Fibroblast of mammary gland (primary cell): ENCODE measurements at regions not wholly inside any gene's neighbourhood (a gene's known extent, or its start where the extent isn't known, plus 50 kb on each side); places are given as distances from the start of the nearest gene placed in this dataset.
A peak's percentile ranks its signal among the peaks of the same experiment; 100 is the strongest.

Experiments used
- DNase-seq: peaks from one replicate; pipeline ENCODE4 v3.0.0-alpha.2; 2010; ENCODE audit warnings: low read depth
- H3K4me3 ChIP-seq: 2 replicates; pipeline ENCODE4 v1.5.1; 2011; ENCODE audit warnings: low read depth, mild to moderate bottlenecking, low read length, moderate library complexity; ENCODE audit not compliant: control insufficient read depth
- TF ChIP-seq, protein P1 (sequence below): conservative IDR thresholded peaks from 2 replicates; pipeline ENCODE4 v1.5.1; 2011; ENCODE audit warnings: low read depth, low read length, inconsistent platforms; ENCODE audit not compliant: control insufficient read depth, insufficient read depth

DNA sequence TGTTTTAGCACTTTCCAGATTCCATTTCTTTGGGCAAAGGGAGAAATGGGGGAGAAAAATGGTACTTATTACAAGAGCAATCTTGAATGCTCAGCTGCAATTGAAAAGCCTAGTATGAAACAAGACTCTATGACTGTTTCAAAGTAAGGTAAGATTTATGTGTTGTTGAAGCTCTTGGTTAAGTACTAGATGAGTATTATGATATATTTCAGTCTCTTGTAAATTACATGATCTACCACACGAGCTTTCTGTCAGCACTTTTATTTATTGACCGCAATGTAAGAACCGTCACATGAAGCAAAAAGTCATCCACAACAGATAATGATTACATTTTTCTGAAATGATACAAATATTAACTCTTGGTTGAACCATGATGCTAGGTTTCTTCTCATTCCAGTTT lies 906.7 kb upstream of the CHORDC1 start:
- TF ChIP-seq, protein P1, sequence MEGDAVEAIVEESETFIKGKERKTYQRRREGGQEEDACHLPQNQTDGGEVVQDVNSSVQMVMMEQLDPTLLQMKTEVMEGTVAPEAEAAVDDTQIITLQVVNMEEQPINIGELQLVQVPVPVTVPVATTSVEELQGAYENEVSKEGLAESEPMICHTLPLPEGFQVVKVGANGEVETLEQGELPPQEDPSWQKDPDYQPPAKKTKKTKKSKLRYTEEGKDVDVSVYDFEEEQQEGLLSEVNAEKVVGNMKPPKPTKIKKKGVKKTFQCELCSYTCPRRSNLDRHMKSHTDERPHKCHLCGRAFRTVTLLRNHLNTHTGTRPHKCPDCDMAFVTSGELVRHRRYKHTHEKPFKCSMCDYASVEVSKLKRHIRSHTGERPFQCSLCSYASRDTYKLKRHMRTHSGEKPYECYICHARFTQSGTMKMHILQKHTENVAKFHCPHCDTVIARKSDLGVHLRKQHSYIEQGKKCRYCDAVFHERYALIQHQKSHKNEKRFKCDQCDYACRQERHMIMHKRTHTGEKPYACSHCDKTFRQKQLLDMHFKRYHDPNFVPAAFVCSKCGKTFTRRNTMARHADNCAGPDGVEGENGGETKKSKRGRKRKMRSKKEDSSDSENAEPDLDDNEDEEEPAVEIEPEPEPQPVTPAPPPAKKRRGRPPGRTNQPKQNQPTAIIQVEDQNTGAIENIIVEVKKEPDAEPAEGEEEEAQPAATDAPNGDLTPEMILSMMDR = no peak
- DNase-seq = no peak
- H3K4me3 ChIP-seq = no peak overlapping the region

DNA sequence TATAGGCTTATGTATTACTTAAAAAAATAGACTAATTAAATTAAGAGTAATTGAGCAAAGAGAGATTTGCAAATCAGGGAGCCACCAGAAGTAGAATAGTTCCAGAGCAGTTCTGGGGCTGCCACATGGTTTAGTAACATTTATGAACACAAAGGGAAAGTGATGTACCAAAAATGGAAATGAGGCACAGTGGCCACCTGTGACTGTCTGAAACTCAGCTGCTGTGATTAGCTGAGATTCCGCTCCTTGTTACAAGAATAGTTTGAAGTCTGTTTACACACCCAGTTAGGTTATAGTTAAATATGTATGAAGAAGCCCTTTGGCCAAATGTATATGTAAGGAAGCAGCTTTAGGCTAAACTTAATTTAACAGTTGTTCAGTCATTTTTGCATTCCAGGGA lies 901.5 kb upstream of the CHORDC1 start:
- no peak overlapping the region for H3K4me3 ChIP-seq
- TF ChIP-seq, protein P1 = no peak
- no peak for DNase-seq

DNA sequence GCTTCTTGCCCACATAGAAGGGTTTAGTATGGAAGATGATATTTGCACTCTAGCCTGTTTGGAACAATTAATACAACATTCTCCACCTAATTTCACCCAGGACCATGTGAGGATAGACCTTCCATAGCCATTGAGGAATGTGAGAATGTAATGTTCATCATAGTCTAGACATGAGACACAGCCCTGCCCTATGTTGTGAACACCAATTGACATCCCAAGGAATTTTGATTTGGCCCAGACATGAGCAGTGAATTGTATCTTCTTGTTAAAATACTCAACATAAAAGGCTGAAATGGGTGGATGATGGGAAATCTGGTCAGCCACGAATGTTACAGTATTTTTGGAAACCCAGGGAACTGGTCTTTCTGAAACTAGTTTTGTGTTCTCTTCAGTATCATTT lies 892.3 kb upstream of the CHORDC1 start:
- TF ChIP-seq, protein P1 = no peak
- H3K4me3 ChIP-seq = no peak overlapping the region
- DNase-seq = no peak

DNA sequence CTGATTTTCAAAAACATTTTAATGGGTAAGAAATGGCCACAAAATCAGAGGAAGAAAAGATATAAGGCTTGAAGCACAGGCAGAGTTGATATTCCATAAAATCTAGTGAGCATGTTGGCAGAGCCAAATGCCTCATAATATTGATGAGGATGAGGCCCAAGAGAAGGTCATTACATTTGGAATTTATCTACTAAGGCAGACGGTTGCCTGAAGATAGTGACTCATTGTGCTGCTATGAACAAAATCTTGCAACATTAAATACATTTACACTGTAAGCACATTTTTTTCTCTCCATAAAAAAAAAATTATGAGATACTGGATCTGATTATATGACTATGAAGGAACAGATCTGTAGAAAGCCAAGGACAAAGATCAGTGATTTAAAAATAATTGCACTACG lies 881.4 kb upstream of the CHORDC1 start:
- H3K4me3 ChIP-seq = no peak overlapping the region
- TF ChIP-seq, protein P1 = no peak
- peak; percentile 44 for DNase-seq

DNA sequence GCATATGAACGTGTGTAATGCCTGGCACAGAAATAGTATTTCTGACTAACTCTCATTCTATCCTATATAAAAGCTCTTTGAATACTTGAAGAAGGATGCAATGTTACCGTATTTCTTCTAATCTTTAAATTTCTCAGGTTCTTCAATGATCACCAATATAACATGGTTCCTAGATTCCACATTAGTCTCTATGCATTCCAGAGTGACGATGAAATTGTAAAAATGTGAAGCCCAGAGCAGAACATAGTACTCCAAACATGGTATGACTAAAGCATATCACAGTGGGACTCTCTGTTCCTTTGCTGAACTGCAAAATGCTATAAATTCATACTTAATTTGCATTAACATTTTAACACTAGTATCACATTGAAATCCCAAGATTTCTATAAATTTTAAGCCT lies 877.6 kb upstream of the CHORDC1 start:
- TF ChIP-seq, protein P1 = no peak
- DNase-seq = peak; percentile 1
- H3K4me3 ChIP-seq = no peak overlapping the region

DNA sequence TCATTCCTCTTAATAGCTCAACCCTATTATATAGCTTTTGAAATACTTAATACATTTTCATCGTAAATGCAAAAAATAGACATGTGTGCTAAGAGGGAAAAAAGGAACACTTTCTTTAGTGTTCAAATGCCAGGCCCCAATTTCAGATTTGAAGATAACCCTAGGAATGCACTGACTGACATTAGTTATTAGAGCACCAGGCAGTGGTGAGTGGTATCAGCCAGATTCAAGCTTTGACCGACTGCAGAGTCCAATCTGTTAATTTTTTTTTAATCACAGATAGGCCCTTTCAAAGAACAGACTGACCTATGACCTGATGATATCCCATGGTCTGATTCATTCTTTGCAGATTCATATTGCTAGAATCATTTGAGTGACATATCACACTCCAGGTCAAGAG lies 874.2 kb upstream of the CHORDC1 start:
- TF ChIP-seq, protein P1 = no peak
- no peak for DNase-seq
- no peak overlapping the region for H3K4me3 ChIP-seq

DNA sequence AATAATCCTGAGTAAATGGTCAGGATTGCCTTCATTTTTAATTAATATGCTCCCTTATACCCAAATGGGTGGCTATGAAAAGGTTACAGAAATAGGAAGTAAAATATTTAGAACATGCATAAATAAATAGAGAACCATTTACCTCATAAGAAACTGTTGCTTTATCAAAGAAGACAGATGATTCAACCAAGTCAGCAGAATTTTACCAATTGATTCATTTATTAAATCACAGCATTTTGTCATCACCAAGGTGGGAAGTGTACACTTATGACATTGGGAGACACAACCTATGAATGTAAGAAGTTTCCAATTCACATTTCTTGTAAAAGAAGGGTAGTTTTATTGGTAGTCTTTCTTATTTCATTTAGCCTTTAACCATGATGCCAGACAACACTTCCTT lies 870.3 kb upstream of the CHORDC1 start:
- TF ChIP-seq, protein P1 = no peak
- H3K4me3 ChIP-seq = no peak overlapping the region
- no peak for DNase-seq
